Mammary epithelial cell (primary cell): ENCODE measurements at regions not wholly inside any gene's neighbourhood (a gene's known extent, or its start where the extent isn't known, plus 50 kb on each side); places are given as distances from the start of the nearest gene placed in this dataset.

Experiments used
- CTCF ChIP-seq, 2 donors: IDR thresholded peaks in 1 of 2; conservative IDR thresholded peaks in 1 of 2; 2 replicates each; pipeline ENCODE4 v1.5.1; 2011 to 2012; ENCODE audit warnings: inconsistent platforms in 2 of 2, low read length in 2 of 2, mild to moderate bottlenecking in 2 of 2, control low read depth in 1 of 2, low read depth in 1 of 2; ENCODE audit not compliant: insufficient read depth in 1 of 2; ENCODE audit errors: extremely low read depth in 1 of 2
- EZH2 ChIP-seq: IDR thresholded peaks from 2 replicates; pipeline ENCODE4 v1.6.1; 2012; ENCODE audit warnings: low read length, inconsistent platforms, borderline replicate concordance

- TF ChIP-seq CTCF (conservative IDR thresholded peaks at IDR 0.05 in 1 of 2, IDR thresholded peaks at IDR 0.05 in 1 of 2; ENCODE audit: extremely low read depth in 1 of 2, insufficient read depth in 1 of 2, low read depth in 1 of 2, low read length in 2 of 2) (no peak), EZH2 (no peak)
Measured at GRCh38 chr7:21167942-21168341, 259.9 kb upstream of the SP4 start.
